Urinary bladder (tissue), 3 donors: ENCODE measurements at regions not wholly inside any gene's neighbourhood (a gene's known extent, or its start where the extent isn't known, plus 50 kb on each side); places are given as distances from the start of the nearest gene placed in this dataset.
"Not testable (repeated sequence)": the region's sequence is repeated elsewhere in the genome, so short reads cannot be mapped to it uniquely, and the experiment has no call there.

ENCODE experiments used
- DNase-seq: peaks from one replicate; pipeline ENCODE4 v3.0.0-alpha.2; 2015; ENCODE audit errors: extremely low spot score
- H3K27ac ChIP-seq: one replicate; pipeline ENCODE4 v1.5.1; 2013; ENCODE audit warnings: low read depth, mild to moderate bottlenecking, moderate library complexity
- H3K36me3 ChIP-seq: one replicate; pipeline ENCODE4 v1.6.1; 2013; ENCODE audit warnings: mild to moderate bottlenecking, moderate library complexity; ENCODE audit not compliant: insufficient read depth
- H3K4me1 ChIP-seq: one replicate; pipeline ENCODE4 v1.6.1; 2013; ENCODE audit warnings: mild to moderate bottlenecking, moderate library complexity; ENCODE audit not compliant: insufficient read depth
- H3K4me3 ChIP-seq: one replicate; pipeline ENCODE4 v1.5.1; 2013; ENCODE audit warnings: low read depth, low read length
- WGBS: extraction: QIAGEN DNeasy Blood & Tissue Kit; methylation state at CpG from one replicate; pipeline ENCODE4 v1.1.7; 2013; 5-methylcytosine and 5-hydroxymethylcytosine counted together
- donor health status: healthy with polysubstance abuse.
- donor health status: healthy.

DNA sequence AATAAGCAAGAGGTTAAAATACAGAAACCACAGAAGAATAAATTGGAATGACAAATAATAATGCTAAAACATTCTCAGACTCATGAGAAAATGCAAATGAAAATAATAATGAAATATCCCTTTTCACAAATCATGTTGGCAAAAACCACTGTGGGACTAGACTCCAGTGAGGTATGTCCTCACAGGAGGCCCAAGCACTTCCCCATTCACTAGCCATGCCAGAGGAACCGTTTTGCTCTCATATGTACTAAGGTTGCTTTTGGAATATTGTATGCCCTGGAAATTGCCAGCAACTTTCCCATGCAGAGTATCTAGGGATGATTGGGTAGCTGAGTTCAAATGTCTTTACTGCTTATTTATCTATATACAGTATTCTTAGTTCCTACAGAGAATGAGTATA lies 106.2 kb upstream of the CHORDC1 start:
- WGBS, result 65% methylated on average over 1 of the region's 1 CpG
- H3K27ac ChIP-seq, result no peak overlapping the region
- DNase-seq, result no peak
- no peak overlapping the region for H3K4me3 ChIP-seq
- H3K36me3 ChIP-seq, result no peaks in the 10 kb centered on the region
- no peaks in the 10 kb centered on the region for H3K4me1 ChIP-seq

DNA sequence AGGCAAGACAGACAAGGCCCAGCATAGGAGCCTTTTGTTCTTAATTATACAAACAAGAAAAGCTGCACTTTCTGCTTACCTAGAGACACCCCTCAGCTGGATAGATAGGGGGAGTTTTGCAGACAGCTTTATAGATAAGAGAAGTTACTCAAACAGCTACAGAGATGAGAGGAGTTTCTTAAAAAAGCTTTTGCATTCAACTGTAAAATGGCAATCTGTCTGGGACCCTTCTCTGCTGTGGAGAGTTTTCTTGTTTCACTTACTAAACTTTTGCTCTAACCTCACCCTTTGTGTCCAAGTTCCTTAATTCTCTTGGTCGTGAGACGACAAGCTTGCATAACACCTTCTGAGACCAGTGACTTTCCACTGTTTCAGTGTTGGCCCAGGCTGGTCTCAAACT lies 103.8 kb upstream of the CHORDC1 start:
- Histone ChIP-seq H3K27ac (no peak overlapping the region), H3K36me3 (no peaks in the 10 kb centered on the region), H3K4me1 (no peaks in the 10 kb centered on the region), H3K4me3 (no peak overlapping the region)
- 48% methylated on average over 2 of the region's 2 CpGs for WGBS
- no peak for DNase-seq

DNA sequence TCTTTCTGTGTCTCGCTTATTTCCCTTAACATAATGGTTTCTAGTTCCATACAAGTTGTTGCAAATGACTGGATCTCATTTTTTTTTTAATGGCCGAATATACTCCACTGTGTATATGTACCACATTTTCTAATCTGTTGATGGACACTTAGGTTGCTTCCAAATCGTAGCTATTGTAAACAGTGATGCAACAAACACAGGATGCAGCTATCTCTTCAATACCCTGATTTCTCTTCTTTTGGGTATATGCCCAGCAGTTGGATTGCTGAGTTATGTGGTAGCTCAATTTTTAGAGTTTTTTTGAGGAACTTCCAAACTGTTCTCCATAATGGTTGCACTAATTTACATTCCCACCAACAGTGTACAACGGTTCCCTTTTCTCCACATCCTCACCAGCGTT lies 100.4 kb upstream of the CHORDC1 start:
- no peaks in the 10 kb centered on the region for H3K4me1 ChIP-seq
- 76% methylated on average over 5 of the region's 5 CpGs for WGBS

DNA sequence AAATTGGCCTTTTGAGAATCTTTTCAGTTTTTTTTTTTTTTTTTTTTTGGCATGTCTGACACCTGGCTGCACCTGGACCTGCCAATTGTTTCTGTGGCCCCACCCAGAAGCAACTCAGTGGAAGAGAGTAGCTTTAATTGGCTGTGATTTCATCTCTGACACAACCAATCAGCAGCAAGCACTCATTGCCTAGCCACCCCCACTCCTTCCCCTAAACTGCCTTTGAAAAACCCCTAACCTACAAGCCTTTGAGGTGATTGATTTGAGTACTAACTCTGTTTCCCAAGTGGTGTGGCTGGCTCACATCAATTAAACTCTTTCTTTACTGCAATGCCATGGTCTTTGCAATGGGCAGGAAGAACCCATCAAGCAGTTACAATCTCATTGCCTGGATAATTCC lies 98.2 kb upstream of the CHORDC1 start:
- Histone ChIP-seq H3K36me3 (no peaks in the 10 kb centered on the region), H3K4me3 (no peak overlapping the region), H3K4me1 (no peaks in the 10 kb centered on the region), H3K27ac (no peak overlapping the region)
- DNase-seq, result no peak

More for the DNA sequence above, 100.4 kb upstream of the CHORDC1 start:
- no peak for DNase-seq
- no peaks in the 10 kb centered on the region for H3K36me3 ChIP-seq
- no peak overlapping the region for H3K4me3 ChIP-seq
- no peak overlapping the region for H3K27ac ChIP-seq

DNA sequence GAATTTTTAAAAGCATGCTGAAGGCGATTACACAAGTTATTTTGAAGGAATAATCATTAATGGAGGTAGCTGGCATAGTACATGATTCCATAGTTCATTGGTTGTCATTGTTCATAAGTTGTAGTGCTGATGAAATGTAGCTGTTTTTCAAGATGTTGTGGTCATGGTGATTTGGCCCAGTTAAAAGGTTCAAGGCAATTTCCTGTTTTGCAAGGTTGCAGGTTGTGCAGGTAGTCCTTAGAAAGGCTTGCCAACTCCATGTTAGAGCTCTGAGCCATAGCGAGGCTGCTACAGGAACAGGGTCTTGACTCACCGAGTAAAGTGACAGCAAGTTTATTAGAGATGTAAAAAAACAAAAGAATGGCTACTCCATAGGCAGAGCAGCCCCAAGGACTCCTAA lies 95.8 kb upstream of the CHORDC1 start:
- Histone ChIP-seq H3K4me1 (no peaks in the 10 kb centered on the region), H3K27ac (no peak overlapping the region), H3K4me3 (no peak overlapping the region), H3K36me3 (no peaks in the 10 kb centered on the region)
- DNase-seq, result no peak
- 84% methylated on average over 3 of the region's 3 CpGs for WGBS

DNA sequence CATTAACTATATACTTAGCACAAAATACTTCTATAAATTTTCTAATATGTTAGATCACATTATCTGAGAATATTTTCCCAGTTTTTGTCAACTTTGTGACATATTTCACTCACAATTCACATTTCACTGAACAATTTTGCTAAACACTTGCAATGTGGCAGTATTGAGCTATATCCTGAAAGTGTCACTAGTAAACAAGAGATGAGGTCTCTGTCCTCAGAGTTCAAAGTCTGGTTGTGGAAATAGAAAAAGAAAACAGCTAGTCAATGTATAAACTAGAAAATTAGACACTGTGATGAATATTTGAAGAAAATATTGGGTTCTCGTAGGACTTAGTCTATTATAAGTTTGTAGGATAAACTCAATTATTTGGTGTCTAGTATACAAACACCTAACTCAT lies 87.4 kb upstream of the CHORDC1 start:
- Histone ChIP-seq H3K4me1 (no peaks in the 10 kb centered on the region), H3K27ac (no peak overlapping the region), H3K4me3 (no peak overlapping the region), H3K36me3 (no peaks in the 10 kb centered on the region)
- 84% methylated on average over 1 of the region's 1 CpG for WGBS
- DNase-seq, result no peak

DNA sequence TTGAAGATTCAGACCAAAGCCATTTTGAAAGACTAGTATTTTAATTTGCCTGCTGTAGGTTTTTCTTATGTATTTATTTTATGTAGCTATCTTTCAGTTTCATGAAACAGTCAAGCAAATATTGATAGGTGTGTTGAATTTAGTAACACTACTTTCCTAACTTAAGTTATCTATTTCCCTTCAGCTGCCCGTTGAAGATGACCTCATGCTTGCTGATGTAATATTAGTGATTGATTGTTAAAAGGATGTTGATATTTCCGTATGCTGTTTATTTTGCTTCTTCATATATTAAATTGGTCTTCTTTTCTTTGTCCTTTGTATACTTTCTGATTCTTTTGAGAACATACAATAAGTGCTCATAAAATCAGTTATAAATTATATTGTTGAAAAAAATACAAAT lies 86.8 kb upstream of the CHORDC1 start:
- H3K36me3 ChIP-seq, result no peaks in the 10 kb centered on the region
- no peak overlapping the region for H3K4me3 ChIP-seq
- DNase-seq, result no peak
- WGBS, result 32% methylated on average over 2 of the region's 2 CpGs
- H3K27ac ChIP-seq, result no peak overlapping the region
- no peaks in the 10 kb centered on the region for H3K4me1 ChIP-seq

DNA sequence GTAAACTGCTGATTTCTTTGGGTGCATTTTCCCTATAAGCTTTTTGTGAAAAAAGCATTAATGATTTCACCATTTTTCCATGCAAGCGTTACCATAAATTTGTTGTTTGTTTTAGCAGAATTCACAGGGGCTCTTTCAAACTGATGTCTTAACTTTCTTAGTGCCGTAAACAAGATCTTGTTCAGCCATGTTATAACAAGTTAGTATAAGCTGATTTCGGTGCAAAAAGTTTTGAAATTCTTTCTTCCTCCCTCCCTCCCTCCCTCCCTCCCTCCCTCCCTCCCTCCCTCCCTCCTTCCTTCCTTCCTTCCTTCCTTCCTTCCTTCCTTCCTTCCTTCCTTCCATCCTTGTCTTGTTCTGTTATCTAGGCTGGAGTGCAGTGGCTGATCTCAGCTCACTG lies 71.7 kb upstream of the CHORDC1 start:
- Histone ChIP-seq H3K4me1 (no peaks in the 10 kb centered on the region), H3K36me3 (no peaks in the 10 kb centered on the region), H3K27ac (no peak overlapping the region), H3K4me3 (no peak overlapping the region)
- 89% methylated on average over 3 of the region's 3 CpGs for WGBS
- DNase-seq, result no peak

DNA sequence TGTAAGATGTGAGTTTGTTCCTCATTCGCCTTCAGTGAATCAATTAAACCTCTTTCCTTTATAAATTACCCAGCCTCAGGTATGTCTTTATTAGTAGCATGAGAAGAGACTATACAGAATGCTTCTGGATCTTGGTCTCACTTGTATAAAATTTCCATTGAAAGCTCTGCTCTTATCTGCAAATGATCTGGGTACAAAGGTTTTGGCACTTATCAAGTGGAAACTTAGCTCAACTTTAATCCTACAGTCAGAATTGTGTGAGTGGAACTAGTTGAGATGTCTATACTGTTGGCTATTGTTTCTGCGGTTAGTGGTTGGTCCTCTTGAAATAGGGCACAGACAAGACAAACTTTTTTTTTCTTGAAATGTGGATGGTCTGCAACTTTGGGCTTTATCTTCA lies 71.2 kb upstream of the CHORDC1 start:
- Histone ChIP-seq H3K4me3 (no peak overlapping the region), H3K36me3 (no peaks in the 10 kb centered on the region), H3K4me1 (no peaks in the 10 kb centered on the region), H3K27ac (no peak overlapping the region)
- DNase-seq, result no peak
- WGBS, result 93% methylated on average over 2 of the region's 2 CpGs

DNA sequence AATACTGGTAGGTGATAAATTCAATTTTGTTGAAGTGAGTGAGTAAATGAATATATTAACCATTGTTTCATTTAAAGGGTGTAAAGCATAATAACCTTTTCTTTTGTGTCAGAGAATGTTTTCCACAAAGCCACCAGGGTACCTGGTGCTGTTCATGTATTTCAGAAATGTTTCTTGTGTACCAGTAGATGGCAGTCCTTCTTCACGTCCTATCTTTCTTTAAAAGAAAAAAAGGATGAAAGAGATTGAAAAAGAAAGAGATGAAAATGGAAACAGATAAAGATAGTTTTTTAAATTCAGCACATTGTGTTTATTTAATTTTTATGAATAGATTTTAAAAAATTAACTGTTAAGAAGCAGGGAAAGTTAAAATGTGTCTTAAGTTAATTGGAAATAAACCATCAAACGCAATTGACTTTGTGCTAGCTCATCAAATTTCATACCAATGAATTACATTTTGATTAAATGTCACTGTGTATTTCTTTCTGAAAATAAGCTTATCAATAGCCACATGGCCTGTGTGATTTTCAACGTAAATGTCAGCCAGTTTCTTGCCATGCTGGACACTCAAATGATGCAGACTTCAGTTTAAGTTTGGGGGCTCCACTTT lies 65.5 kb upstream of the CHORDC1 start:
- WGBS, result 44% methylated on average over 3 of the region's 3 CpGs

DNA sequence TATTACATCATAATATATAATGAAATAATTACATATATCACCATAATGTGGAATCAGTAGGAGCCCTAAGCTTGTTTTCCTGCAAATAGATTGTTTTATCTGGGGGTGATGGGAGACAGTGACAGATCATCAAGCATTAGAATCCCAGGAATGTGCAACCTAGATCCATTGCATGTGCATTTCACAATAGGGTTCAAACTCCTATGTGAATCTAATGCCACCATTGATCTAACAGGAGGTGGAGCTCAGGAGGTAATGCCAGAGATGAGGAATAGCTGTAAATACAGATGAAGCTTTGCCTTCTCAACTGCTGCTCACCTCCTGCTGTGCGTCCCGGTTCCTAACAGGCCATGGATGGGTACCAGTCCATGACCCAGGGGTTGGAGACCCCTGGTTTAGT lies 63.8 kb upstream of the CHORDC1 start:
- no peaks in the 10 kb centered on the region for H3K36me3 ChIP-seq
- H3K4me3 ChIP-seq, result no peak overlapping the region
- no peak overlapping the region for H3K27ac ChIP-seq
- WGBS, result 92% methylated on average over 2 of the region's 2 CpGs
- no peaks in the 10 kb centered on the region for H3K4me1 ChIP-seq
- no peak for DNase-seq

More for the DNA sequence above, 65.5 kb upstream of the CHORDC1 start:
- no peaks in the 10 kb centered on the region for H3K36me3 ChIP-seq
- no peak overlapping the region for H3K4me3 ChIP-seq
- no peak for DNase-seq
- no peak overlapping the region for H3K27ac ChIP-seq
- no peaks in the 10 kb centered on the region for H3K4me1 ChIP-seq

DNA sequence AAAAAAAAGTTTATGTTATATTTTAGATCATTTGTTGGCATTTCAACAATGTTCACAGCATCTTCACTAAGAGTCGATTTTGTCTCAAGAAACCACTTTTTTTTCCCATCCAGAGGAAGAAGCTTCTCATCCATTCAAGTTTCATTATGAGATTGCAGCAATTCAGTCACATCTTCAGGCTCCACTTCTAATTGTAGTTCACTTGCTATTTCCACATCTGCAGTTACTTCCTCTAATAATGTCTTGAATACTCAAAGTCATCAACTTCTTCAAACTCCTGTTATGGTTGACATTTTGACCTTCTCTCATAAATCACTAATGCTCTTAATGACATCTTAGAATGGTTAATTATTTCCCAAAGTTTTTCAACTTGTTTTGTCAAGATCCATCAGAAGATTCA lies 61.3 kb upstream of the CHORDC1 start:
- no peaks in the 10 kb centered on the region for H3K36me3 ChIP-seq
- no peaks in the 10 kb centered on the region for H3K4me1 ChIP-seq
- no peak overlapping the region for H3K27ac ChIP-seq
- DNase-seq, result no peak
- WGBS, result 86% methylated on average over 1 of the region's 1 CpG
- no peak overlapping the region for H3K4me3 ChIP-seq

DNA sequence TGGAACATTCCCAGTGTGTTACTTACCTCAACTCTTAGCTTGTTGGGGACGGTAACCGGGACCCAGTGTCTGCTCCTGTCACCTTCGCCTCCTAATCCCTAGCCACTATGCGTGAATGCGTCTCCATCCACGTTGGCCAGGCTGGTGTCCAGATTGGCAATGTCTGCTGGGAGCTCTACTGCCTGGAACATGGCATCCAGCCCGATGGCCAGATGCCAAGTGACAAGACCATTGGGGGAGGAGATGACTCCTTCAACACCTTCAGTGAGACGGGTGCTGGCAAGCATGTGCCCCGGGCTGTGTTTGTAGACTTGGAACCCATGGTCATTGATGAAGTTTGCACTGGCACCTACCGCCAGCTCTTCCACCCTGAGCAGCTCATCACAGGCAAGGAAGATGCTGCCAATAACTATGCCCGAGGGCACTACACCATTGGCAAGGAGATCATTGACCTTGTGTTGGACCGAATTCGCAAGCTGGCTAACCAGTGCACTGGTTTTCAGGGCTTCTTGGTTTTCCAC lies 59.8 kb upstream of the CHORDC1 start:
- not testable (repeated sequence) for DNase-seq, H3K27ac ChIP-seq, H3K4me1 ChIP-seq, H3K4me3 ChIP-seq, H3K36me3 ChIP-seq
- WGBS, result 92% methylated on average over 13 of the region's 13 CpGs

DNA sequence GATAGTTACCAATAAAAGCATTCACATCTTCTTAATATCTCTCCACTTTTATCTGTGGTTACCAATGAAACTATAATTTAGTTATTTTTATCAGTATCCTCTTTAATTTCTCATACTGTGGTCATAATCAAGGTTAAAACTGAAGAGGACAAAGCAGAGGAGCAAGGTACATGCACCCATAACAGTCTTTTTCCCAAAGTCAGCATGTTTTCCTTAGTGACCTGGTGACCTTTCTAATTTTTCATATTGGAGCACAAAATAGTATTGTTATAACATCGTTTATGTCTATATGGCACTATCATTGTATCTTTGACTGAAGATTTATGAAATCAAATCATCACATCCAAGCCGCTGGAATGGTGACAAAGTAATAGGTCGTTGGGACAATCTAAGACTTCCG lies 51.5 kb upstream of the CHORDC1 start:
- WGBS, result 87% methylated on average over 4 of the region's 4 CpGs
- no peaks in the 10 kb centered on the region for H3K36me3 ChIP-seq
- H3K4me3 ChIP-seq, result no peak overlapping the region
- no peak for DNase-seq
- H3K4me1 ChIP-seq, result no peaks in the 10 kb centered on the region
- H3K27ac ChIP-seq, result no peak overlapping the region
